GM08714 (cell line): ENCODE measurements at regions not wholly inside any gene's neighbourhood (a gene's known extent, or its start where the extent isn't known, plus 50 kb on each side); places are given as distances from the start of the nearest gene placed in this dataset.
"Not testable (repeated sequence)": the region's sequence is repeated elsewhere in the genome, so short reads cannot be mapped to it uniquely, and the experiment has no call there.

Experiments used
- H3K4me3 ChIP-seq: fragments of 200-500 bp; sonication (Bioruptor generic); 2 replicates; pipeline ENCODE4 v1.5.1; 2014; ENCODE audit warnings: mild to moderate bottlenecking, low read length, inconsistent platforms
- ZNF274 ChIP-seq: IDR thresholded peaks from 2 replicates; pipeline ENCODE4 v1.6.1; 2012; ENCODE audit warnings: mild to moderate bottlenecking, low read depth, low read length

DNA sequence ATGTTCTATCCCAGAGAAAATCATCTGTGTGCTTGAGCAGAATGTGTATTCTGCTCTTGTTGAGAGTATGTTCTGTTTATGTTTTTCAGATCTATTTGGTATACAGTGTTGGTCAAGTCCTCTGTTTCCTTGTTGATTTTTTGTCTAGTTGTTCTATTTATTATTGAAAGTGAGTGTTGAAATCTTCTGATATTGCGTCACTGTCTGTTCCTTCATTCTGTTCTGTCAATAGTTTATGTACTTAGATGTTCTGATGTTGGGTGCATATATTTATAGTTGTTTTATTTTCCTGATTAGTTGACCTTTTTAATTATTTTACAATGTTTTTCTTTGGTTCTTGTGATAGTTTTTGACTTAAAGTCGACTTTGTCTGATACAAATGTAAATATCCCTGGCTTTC is 458.7 kb upstream of the HSF2 start:
- no peak for TF ChIP-seq ZNF274

DNA sequence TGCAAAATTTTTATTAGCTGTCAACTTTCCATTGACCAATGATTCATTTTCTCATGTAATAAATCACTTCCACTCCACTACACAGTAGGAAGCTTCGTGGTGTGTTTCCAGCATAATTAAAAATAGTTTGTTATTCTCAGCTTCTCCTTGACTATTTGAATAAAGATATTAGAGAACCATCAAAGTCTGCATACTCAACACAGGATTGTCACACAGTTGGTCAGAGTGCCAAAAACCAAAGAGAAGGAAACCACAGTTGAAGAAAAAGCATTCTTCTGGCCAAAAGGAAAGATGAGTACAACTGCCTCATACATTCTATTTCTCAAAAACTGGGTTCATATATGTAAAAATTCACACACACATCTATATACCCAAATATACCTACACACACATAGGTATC is 455.1 kb upstream of the HSF2 start:
- no peak for TF ChIP-seq ZNF274
- H3K4me3 ChIP-seq = no peak overlapping the region

More for the DNA sequence above, 458.7 kb upstream of the HSF2 start:
- no peak overlapping the region for H3K4me3 ChIP-seq

GRCh38 chr6:121951123-121951522 is 448.3 kb upstream of the HSF2 start:
- no peak overlapping the region for H3K4me3 ChIP-seq
- TF ChIP-seq ZNF274 = no peak

GRCh38 chr6:121951918-121952379 is 447.5 kb upstream of the HSF2 start:
- TF ChIP-seq ZNF274 = no peak

DNA sequence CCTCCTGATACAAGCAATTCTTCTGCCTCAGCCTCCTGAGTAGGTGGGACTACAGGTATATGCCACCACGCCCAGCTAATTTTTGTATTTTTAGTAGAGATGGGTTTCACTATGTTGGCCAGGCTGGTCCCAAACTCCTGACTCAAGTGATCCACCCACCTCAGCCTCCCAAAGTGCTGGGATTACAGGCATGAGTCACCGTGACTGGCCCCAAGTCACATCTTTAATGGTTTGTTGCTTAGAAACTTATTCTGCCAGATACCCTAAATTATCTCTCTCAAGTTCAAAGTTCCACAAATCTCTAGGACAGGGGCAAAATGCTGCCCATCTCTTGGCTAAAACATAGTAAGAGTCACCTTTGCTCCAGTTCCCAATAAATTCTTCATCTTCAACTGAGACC is 444.1 kb upstream of the HSF2 start:
- not testable (repeated sequence) for H3K4me3 ChIP-seq

More at GRCh38 chr6:121951918-121952379, 447.5 kb upstream of the HSF2 start:
- H3K4me3 ChIP-seq = no peak overlapping the region

DNA sequence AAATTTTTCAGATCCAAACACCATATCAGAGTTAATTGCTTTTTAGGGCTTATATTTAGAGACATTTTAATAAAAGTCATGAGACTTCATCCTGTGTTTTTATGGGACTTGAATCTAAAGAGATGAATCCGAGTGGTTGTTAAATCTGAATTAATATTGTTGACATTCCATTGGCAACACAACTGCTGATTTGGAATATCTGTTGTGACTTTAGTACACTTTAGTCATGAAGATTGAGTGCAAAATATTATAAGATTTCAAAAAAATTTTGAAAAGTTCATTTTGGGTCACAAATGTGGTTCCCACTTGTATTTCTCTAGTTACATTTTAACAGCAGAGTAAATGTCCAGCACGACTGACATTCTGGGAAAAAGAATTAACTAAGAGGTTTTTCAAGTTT is 442.7 kb upstream of the HSF2 start:
- no peak for TF ChIP-seq ZNF274
- no peak overlapping the region for H3K4me3 ChIP-seq

DNA sequence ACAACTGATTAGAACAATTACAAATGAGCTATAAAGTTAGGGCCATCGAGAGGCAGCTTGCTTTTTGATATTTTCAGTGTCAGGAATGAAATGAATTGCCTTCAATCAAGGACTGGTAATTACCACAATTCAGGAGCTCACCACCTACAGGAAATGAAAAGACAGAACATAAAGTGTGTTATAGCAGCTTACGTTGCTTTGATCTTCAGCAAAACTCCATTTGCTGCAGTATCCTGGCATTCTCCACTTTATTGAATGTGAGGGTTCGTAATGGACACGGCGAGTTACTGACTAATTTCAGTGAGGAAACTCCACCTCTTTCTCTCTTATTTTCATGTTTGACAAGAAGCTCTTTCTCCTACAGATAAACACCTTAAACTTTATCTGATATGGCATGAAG is 440.0 kb upstream of the HSF2 start:
- TF ChIP-seq ZNF274 = no peak
- no peak overlapping the region for H3K4me3 ChIP-seq

- no peak for TF ChIP-seq ZNF274
- no peak overlapping the region for H3K4me3 ChIP-seq
Observed at GRCh38 chr6:121961619-121962125, 437.8 kb upstream of the HSF2 start.

- no peak overlapping the region for H3K4me3 ChIP-seq
- no peak for TF ChIP-seq ZNF274
Observed at GRCh38 chr6:121963826-121964225, 435.6 kb upstream of the HSF2 start.

DNA sequence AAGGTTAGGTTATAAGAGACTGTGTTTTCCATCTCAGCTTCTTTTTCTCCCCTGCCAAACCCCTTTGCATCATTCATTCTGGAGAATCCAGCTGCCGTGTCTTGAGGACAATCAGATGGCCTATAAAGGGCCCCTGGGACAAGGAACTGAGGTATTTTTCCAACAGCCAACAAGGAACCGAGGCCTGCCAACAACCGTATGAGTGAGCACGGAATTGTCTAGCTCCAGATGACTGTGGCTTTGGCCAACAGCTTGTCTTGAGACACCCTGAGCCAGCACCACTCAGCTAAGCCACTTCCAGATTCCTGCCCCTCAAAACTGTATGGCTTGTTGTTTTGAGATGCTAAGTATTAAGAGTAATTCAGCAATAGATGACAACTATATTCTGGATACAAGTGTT is 433.7 kb upstream of the HSF2 start:
- no peak for TF ChIP-seq ZNF274
- H3K4me3 ChIP-seq = no peak overlapping the region

DNA sequence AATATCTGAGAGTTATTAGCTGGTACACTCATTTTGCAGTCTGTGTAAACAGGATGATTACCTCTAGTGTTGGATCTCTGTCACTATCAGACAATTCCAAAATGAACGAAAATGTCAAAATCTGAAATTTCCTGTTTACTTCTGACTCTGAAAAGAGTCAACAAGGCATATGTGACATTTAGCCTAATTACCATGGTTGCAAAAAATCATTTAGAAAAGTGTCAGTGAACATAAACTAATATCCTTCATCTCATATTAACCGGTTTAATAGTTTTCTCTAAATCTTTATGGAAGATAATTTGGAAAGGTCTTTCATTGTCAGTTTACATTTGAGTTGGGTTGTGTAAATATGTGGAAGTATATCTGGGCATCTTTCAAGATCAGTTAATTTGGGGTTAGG is 431.8 kb upstream of the HSF2 start:
- TF ChIP-seq ZNF274 = no peak
- no peak overlapping the region for H3K4me3 ChIP-seq

DNA sequence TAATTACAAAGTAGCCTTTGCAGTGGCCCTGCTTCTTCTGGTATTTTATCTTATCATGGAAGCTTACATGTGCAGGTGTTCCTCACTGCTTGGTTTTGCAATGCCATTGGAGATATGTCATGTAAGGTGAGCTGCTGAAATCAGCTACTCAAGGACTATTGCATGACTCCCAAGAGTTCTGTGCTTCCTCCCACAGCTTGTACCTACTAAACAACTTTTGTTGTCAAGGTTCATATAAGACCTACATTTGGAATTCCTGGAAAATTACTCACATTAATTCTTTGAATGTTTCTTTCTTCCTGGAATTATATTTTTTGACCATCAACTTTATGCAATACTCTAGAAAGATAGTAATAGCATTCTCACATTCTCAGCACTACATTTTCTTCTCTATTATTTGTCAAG is 427.5 kb upstream of the HSF2 start:
- TF ChIP-seq ZNF274 = no peak
- H3K4me3 ChIP-seq = no peak overlapping the region

GRCh38 chr6:121984956-121985355 is 414.5 kb upstream of the HSF2 start:
- TF ChIP-seq ZNF274 = no peak

GRCh38 chr6:121993362-121993761 is 406.1 kb upstream of the HSF2 start:
- no peak overlapping the region for H3K4me3 ChIP-seq
- TF ChIP-seq ZNF274 = no peak

More at GRCh38 chr6:121984956-121985355, 414.5 kb upstream of the HSF2 start:
- H3K4me3 ChIP-seq = no peak overlapping the region

DNA sequence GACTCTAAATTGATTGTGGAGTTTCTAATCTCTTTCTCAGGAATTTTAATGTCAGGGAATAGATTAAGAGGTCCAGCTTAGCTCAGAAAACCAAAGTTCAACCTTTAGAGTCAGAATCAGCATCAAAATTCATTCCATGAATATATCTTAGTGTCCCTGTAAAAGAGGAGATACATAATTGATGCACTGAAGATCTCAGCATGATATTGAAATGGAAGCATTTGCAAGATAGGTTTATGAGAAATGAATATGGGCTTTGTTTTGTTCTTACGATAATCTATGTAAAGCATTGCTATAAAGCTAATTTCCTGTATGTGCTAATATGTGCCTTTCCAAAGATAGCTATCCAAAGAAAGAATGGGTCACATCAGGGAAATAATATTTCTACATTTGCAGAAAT is 404.5 kb upstream of the HSF2 start:
- H3K4me3 ChIP-seq = no peak overlapping the region
- TF ChIP-seq ZNF274 = no peak

DNA sequence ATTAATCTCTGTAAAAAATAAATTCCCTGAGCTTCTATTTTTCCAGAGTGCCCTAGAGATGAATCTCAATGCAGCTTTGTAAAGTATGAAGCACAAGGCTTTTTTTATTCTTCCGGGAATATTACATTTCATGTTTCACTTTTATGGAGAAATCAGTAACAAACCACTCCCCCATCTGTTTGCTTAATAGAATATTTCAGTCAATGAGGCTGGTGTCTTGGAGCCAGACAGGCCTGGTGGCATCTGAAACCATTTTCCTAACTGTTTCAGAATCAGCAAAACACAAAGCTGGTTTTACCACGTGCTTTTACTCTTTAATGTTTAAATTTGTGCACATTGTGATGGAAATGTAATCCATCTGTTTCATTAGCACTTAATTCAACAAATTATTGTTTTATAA is 400.8 kb upstream of the HSF2 start:
- no peak overlapping the region for H3K4me3 ChIP-seq
- no peak for TF ChIP-seq ZNF274
